ENCODE measurements at regions not wholly inside any gene's neighbourhood (a gene's known extent, or its start where the extent isn't known, plus 50 kb on each side); places are given as distances from the start of the nearest gene placed in this dataset.
"Not testable (repeated sequence)": the region's sequence is repeated elsewhere in the genome, so short reads cannot be mapped to it uniquely, and the experiment has no call there.

DNA sequence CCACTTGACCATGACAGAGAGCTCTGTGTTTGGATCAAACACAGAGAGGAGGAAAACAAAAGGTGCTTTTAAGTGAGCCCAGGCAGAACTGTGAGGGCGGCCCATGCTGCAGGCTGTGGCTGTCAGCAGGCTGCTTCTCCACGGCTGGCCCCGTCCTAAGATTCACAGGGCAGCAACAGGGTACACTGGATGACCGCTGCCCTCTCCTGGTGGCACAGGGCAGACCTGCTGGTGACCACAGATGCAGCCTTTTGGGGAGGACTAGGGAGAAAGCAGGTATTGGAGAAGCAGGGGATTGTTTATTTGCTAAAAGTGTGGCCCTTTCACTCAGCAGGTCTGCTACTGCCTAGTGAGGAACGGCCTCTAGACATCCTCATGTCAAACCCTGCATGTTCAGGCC lies 183.7 kb downstream of the ADRA2C start:
- DNase-seq (ENCODE audit: low read depth), result peak; percentile 4
- in situ Hi-C loops (cut with HindIII; ENCODE audit: low sequenced_read_pairs); H3K4me3 ChIP-seq (ENCODE audit: low read depth, low read length): not testable (repeated sequence)
- TF ChIP-seq, protein P1, sequence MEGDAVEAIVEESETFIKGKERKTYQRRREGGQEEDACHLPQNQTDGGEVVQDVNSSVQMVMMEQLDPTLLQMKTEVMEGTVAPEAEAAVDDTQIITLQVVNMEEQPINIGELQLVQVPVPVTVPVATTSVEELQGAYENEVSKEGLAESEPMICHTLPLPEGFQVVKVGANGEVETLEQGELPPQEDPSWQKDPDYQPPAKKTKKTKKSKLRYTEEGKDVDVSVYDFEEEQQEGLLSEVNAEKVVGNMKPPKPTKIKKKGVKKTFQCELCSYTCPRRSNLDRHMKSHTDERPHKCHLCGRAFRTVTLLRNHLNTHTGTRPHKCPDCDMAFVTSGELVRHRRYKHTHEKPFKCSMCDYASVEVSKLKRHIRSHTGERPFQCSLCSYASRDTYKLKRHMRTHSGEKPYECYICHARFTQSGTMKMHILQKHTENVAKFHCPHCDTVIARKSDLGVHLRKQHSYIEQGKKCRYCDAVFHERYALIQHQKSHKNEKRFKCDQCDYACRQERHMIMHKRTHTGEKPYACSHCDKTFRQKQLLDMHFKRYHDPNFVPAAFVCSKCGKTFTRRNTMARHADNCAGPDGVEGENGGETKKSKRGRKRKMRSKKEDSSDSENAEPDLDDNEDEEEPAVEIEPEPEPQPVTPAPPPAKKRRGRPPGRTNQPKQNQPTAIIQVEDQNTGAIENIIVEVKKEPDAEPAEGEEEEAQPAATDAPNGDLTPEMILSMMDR (IDR thresholded peaks at IDR 0.05; ENCODE audit: low read depth, low read length, missing control alignments), result peak; percentile 45

DNA sequence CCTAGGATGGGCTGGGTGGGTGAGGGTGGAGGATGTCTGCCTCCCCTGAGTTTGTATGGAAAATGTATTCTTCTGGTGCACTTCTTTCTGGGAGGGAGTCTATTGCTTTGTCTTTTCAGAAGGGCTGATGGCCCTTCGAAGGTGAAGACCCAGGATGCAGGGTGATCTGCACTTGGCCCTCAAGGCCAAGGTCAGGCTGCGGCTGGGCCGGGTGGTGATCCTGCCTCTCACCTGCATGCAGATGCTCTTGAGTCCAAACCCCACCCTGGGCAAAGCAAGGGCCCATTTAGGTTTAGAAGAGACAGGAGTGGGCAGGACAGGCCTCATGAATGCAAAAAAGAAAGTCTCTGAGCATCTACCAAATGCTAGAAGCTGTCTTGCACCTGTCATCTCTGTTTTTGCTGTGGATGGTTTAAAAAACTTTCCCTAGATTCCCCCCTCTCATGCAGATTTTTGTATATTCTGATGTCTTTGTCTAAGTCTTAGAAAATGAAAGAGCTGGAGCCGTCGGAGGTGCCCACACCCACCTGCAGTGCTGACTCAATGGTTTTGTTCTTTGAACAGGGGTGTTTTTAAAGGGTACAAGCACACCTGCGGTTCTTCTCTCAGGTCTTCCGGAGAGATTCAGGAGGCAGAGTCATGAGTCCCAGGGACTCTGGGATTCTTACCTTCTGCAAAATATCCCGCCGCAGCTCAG lies 186.4 kb downstream of the ADRA2C start:
- in situ Hi-C loops (cut with HindIII; ENCODE audit: low sequenced_read_pairs); DNase-seq (ENCODE audit: low read depth); H3K4me3 ChIP-seq (ENCODE audit: low read depth, low read length): not testable (repeated sequence)

- H3K4me3 ChIP-seq (ENCODE audit: low read depth, low read length); DNase-seq (ENCODE audit: low read depth); in situ Hi-C loops (cut with HindIII; ENCODE audit: low sequenced_read_pairs): not testable (repeated sequence)
Measured at GRCh38 chr4:3953140-3953489, 186.9 kb downstream of the ADRA2C start.

DNA sequence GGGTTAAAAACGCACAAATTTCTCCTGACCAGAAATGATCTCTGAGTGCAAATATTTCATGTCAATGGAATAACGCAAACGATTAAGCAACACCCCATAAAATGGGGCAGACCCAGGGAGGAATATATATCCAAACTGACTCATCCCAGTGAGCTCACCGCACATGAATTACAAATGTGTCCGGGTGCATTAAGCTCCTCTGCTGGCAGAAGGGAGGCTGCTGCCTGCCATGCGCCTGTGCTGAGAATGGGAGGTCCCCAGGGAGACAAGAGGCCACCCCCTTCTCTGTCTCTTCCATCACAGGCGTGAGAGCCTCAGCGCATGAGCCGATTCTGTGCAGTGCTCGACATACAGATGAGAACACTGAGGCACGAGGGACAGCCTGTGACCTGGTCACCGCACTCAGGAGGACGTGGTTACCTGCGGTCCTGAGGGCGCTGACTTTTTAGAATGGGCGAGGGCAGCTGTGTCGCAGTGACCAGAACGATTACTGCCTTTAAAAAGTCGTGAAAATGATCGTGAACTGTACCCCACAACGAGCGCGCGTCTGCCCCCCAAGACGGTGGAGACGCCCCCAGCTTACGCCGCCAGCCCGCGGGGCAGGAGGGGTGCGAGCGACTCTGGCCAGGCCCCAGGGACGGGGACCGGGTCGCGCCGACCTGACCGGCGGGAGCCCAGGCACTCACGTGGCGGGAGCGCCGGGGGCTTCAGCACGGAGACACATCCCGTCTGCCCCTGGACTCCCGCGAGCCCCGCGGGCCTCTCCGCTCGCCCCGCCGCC lies 188.5 kb downstream of the ADRA2C start:
- in situ Hi-C loops (cut with HindIII; ENCODE audit: low sequenced_read_pairs), result not testable (repeated sequence)
- peak overlapping the region; percentile 63 for H3K4me3 ChIP-seq (ENCODE audit: low read depth, low read length)
- peak; percentile 51 for DNase-seq (ENCODE audit: low read depth)

DNA sequence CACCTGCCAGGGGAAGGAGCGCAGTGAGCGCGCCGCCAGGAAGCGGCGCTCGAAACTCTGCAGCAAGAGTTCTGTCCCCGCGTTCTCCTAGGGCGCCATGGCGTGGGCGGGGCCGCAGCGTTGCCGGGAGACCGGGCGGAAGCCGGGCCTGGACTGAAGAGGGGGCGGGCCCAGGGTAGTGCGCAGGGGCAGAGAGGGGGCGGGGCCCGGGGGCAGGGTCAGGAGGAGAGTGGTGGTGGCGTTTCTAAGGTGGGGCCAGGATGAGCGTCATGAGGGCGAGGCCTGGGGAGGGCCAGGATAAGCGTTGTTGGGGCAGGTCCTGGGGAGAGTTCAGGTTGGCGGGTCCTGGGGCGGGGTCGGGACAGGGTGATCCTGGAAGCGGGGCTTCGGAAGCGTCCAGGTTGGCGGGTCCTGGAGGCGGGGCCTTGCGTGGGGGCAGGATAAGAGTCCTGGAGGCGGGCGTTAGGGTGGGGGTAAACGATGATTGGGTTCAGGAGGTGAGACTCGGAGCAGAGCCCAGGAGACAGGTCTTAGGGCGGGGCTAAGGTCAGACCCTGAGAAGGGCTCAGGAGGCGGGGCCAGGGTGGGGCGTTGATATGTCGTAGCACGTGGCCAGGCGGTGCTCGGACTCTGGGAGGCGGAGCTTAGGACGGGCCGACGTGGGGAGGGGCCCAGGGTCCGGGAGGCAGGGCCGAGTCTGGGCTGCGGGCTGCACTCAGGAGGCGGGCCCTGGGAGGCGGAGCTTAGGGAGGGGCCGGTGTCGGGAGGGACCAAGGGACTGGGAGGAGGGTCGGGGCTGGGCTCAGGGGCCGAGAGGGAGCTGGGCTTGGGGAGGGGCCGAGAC lies 189.4 kb downstream of the ADRA2C start:
- peak; percentile 98 for DNase-seq (ENCODE audit: low read depth)
- in situ Hi-C loops (cut with HindIII; ENCODE audit: low sequenced_read_pairs), result not testable (repeated sequence)
- peak overlapping the region; percentile 63 for H3K4me3 ChIP-seq (ENCODE audit: low read depth, low read length)

- in situ Hi-C loops (cut with HindIII; ENCODE audit: low sequenced_read_pairs); DNase-seq (ENCODE audit: low read depth): not testable (repeated sequence)
- H3K4me3 ChIP-seq (ENCODE audit: low read depth, low read length), result peak overlapping the region; percentile 63
Measured at GRCh38 chr4:3956165-3956867, 190.1 kb downstream of the ADRA2C start.

GRCh38 chr4:3961091-3961672 lies 195.0 kb downstream of the ADRA2C start:
- DNase-seq (ENCODE audit: low read depth); H3K4me3 ChIP-seq (ENCODE audit: low read depth, low read length); in situ Hi-C loops (cut with HindIII; ENCODE audit: low sequenced_read_pairs): not testable (repeated sequence)

DNA sequence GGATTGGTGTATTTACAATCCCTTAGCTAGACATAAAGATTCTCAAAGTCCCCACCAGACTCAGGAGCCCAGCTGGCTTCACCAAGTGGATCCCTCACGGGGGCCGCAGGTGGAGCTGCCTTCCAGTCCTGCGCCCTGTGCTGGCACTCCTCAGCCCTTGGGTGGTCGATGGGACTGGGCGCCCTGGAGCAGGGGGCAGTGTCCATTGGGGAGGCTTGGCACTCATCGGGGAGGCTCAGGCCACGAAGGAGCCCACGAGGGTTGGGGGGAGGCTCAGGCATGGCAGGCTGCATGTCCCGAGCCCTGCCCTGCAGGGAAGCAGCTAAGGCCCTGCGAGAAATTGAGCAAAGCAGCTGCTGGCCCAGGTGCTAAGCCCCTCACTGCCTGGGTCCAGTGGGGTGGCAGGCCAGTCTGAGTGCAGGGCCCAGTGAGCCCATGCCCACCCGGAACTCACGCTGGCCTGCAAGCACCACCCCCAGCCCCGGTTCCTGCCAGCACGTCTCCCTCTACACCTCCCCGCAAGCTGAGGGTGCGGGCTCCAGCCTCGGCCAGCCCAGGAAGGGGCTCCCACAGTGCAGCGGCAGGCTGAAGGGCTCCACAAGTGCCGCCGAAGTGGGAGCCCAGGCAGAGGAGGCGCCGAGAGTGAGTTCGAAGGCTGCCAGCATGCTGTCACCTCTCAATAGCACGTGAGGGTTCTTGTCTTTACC lies 198.5 kb downstream of the ADRA2C start:
- in situ Hi-C loops (cut with HindIII; ENCODE audit: low sequenced_read_pairs), result not testable (repeated sequence)

DNA sequence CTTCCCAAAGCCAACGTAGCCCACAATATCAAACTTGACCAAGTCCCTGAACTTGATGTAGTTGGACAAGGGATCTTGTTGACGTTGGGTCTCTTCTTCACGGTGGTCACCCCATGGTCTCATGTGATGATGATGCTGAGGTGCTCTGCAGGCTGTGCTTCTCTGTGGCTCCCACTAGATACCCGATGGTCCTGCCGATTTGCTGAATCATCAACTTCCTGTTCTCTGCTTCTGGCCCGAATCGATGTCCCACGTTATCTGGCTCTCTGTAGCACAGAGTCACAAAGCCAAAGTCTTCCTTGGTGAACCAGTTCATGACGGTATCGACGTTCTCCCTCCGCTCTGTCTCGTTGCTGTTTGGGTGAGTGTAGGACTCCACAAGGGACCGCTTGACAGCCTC lies 201.0 kb downstream of the ADRA2C start:
- DNase-seq (ENCODE audit: low read depth); in situ Hi-C loops (cut with HindIII; ENCODE audit: low sequenced_read_pairs); H3K4me3 ChIP-seq (ENCODE audit: low read depth, low read length): not testable (repeated sequence)

More for the DNA sequence above, 198.5 kb downstream of the ADRA2C start:
- not testable (repeated sequence) for H3K4me3 ChIP-seq (ENCODE audit: low read depth, low read length); DNase-seq (ENCODE audit: low read depth)

- in situ Hi-C loops (cut with HindIII; ENCODE audit: low sequenced_read_pairs); H3K4me3 ChIP-seq (ENCODE audit: low read depth, low read length); DNase-seq (ENCODE audit: low read depth): not testable (repeated sequence)
Measured at GRCh38 chr4:3972626-3973025, 206.4 kb downstream of the ADRA2C start.

- in situ Hi-C loops (cut with HindIII; ENCODE audit: low sequenced_read_pairs); DNase-seq (ENCODE audit: low read depth): not testable (repeated sequence)
Measured at GRCh38 chr4:3973581-3974200, 207.5 kb downstream of the ADRA2C start.

GRCh38 chr4:3983518-3984125 lies 217.4 kb downstream of the ADRA2C start:
- in situ Hi-C loops (cut with HindIII; ENCODE audit: low sequenced_read_pairs); DNase-seq (ENCODE audit: low read depth); H3K4me3 ChIP-seq (ENCODE audit: low read depth, low read length): not testable (repeated sequence)

More at GRCh38 chr4:3973581-3974200, 207.5 kb downstream of the ADRA2C start:
- not testable (repeated sequence) for H3K4me3 ChIP-seq (ENCODE audit: low read depth, low read length)

Data from astrocyte of the cerebellum (primary cell).